SU-DHL-6 (cell line): ENCODE measurements at regions not wholly inside any gene's neighbourhood (a gene's known extent, or its start where the extent isn't known, plus 50 kb on each side); places are given as distances from the start of the nearest gene placed in this dataset.

ENCODE experiments used
- H2AFZ ChIP-seq: fragments of 200-600 bp; sonication (generic); 2 replicates; pipeline ENCODE4 v1.6.1; 2014; ENCODE audit warnings: low read depth, mild to moderate bottlenecking, moderate library complexity, mixed read lengths, antibody characterized with exemption, low read length; ENCODE audit not compliant: severe bottlenecking
- H3F3A ChIP-seq: fragments of 200-600 bp; shearing (Covaris generic); 2 replicates; pipeline ENCODE4 v1.6.0; 2016; ENCODE audit warnings: antibody characterized with exemption, mild to moderate bottlenecking; ENCODE audit not compliant: insufficient read depth
- H3K27ac ChIP-seq: fragments of 200-600 bp; sonication (generic); 2 replicates; pipeline ENCODE4 v1.5.1; 2016; ENCODE audit warnings: low read depth, mild to moderate bottlenecking, low read length, moderate library complexity, mixed read lengths
- H3K27me3 ChIP-seq: fragments of 200-600 bp; sonication (generic), shearing (Covaris generic); 2 replicates; pipeline ENCODE4 v1.6.0; 2014; ENCODE audit warnings: mild to moderate bottlenecking, low read length
- H3K36me3 ChIP-seq: fragments of 200-600 bp; sonication (generic); 2 replicates; pipeline ENCODE4 v1.6.1; 2014; ENCODE audit warnings: mild to moderate bottlenecking, low read length, mixed read lengths
- H3K4me2 ChIP-seq: fragments of 300-600, 200-600 bp; shearing (Covaris generic), sonication (generic); 2 replicates; pipeline ENCODE4 v1.6.0; 2014; ENCODE audit warnings: low read length, low read depth, mild to moderate bottlenecking; ENCODE audit not compliant: poor library complexity, severe bottlenecking
- H3K4me3 ChIP-seq: fragments of 200-600 bp; sonication (generic); 2 replicates; pipeline ENCODE4 v1.5.1; 2014; ENCODE audit warnings: antibody characterized with exemption, low read length, mild to moderate bottlenecking, mixed read lengths; ENCODE audit not compliant: insufficient read depth, poor library complexity, severe bottlenecking
- H3K79me2 ChIP-seq: fragments of 200-600 bp; sonication (generic); 2 replicates; pipeline ENCODE4 v1.6.1; 2014; ENCODE audit warnings: mild to moderate bottlenecking, low read length, moderate library complexity; ENCODE audit not compliant: insufficient read depth
- H3K9ac ChIP-seq: fragments of 200-600 bp; sonication (generic); 2 replicates; pipeline ENCODE4 v1.7.0; 2014; ENCODE audit warnings: mild to moderate bottlenecking, low read length
- H3K9me2 ChIP-seq: fragments of 200-600 bp; sonication (generic); replicated peaks from 2 replicates; pipeline ENCODE4 v1.6.1; 2014; ENCODE audit warnings: low read length; ENCODE audit not compliant: insufficient read depth
- H3K9me3 ChIP-seq: fragments of 200-600 bp; sonication (generic); 2 replicates; pipeline ENCODE4 v1.6.1; 2014; ENCODE audit warnings: low read length, mixed read lengths; ENCODE audit not compliant: insufficient read depth
- H4K20me1 ChIP-seq: fragments of 200-600 bp; sonication (generic); 2 replicates; pipeline ENCODE4 v1.6.1; 2014; ENCODE audit warnings: low read depth, mild to moderate bottlenecking, antibody characterized with exemption, low read length, moderate library complexity, mixed read lengths
- EZH2phosphoT487 ChIP-seq: fragments of 200-600 bp; sonication (generic), shearing (Covaris generic); conservative IDR thresholded peaks from 2 replicates; pipeline ENCODE4 v1.6.1; 2018; ENCODE audit warnings: mild to moderate bottlenecking, antibody characterized with exemption, low read length, moderate library complexity, mixed read lengths
- TF ChIP-seq, protein P1 (sequence below): fragments of 200-600 bp; sonication (generic); IDR thresholded peaks from one replicate; pipeline ENCODE4 v1.5.1; 2017; ENCODE audit warnings: antibody characterized with exemption, mild to moderate bottlenecking, low read length, moderate library complexity; ENCODE audit not compliant: insufficient read depth, poor library complexity, severe bottlenecking

- TF ChIP-seq, protein P1, sequence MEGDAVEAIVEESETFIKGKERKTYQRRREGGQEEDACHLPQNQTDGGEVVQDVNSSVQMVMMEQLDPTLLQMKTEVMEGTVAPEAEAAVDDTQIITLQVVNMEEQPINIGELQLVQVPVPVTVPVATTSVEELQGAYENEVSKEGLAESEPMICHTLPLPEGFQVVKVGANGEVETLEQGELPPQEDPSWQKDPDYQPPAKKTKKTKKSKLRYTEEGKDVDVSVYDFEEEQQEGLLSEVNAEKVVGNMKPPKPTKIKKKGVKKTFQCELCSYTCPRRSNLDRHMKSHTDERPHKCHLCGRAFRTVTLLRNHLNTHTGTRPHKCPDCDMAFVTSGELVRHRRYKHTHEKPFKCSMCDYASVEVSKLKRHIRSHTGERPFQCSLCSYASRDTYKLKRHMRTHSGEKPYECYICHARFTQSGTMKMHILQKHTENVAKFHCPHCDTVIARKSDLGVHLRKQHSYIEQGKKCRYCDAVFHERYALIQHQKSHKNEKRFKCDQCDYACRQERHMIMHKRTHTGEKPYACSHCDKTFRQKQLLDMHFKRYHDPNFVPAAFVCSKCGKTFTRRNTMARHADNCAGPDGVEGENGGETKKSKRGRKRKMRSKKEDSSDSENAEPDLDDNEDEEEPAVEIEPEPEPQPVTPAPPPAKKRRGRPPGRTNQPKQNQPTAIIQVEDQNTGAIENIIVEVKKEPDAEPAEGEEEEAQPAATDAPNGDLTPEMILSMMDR, result peak; percentile 85
- TF ChIP-seq EZH2phosphoT487, result no peak
- H3K4me2 ChIP-seq, result no peak overlapping the region
- H4K20me1 ChIP-seq, result no peaks in the 10 kb centered on the region
- H2AFZ ChIP-seq, result peak overlapping the region; percentile 21
- H3K27me3 ChIP-seq, result no peaks in the 10 kb centered on the region
- no peaks in the 10 kb centered on the region for H3K79me2 ChIP-seq
- no peak overlapping the region for H3K27ac ChIP-seq
- H3K9me3 ChIP-seq, result no peaks in the 10 kb centered on the region
- no peaks in the 10 kb centered on the region for H3K9me2 ChIP-seq
- H3K36me3 ChIP-seq, result no peaks in the 10 kb centered on the region
- H3K9ac ChIP-seq, result no peak overlapping the region
- H3F3A ChIP-seq, result peaks cover 14% of the 10 kb centered on the region
- no peak overlapping the region for H3K4me3 ChIP-seq
These were observed 440.1 kb upstream of the ADAMTS16 start for GRCh38 chr5:4700069-4700468.

DNA sequence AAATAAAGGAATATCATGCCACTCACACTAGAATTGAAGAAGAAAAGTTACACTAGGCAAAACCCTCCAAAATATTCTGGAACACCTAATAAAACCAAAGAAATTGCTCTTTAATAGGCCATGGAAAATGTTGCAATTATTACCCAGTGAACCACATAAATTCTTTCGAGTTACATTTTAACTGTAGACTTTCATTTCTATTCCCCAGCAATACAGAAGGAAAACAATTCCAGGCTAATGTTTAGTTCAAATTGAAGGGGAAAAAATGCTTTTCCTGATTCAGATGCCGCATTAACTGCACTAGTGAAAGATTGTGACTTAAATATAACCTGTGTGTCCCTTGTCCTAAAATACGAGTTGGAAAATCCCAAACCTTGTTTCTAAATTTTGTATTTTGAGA lies 439.3 kb upstream of the ADAMTS16 start:
- Histone ChIP-seq H3F3A (peaks cover 14% of the 10 kb centered on the region), H2AFZ (peak overlapping the region; percentile 55), H3K79me2 (no peaks in the 10 kb centered on the region), H3K9ac (peak overlapping the region; percentile 17), H4K20me1 (no peaks in the 10 kb centered on the region), H3K4me2 (peak overlapping the region; percentile 68), H3K4me3 (no peak overlapping the region), H3K9me2 (no peaks in the 10 kb centered on the region), H3K9me3 (no peaks in the 10 kb centered on the region), H3K27ac (peak overlapping the region; percentile 89), H3K36me3 (no peaks in the 10 kb centered on the region), H3K27me3 (no peaks in the 10 kb centered on the region)
- no peak for TF ChIP-seq EZH2phosphoT487
- TF ChIP-seq, protein P1, result no peak

DNA sequence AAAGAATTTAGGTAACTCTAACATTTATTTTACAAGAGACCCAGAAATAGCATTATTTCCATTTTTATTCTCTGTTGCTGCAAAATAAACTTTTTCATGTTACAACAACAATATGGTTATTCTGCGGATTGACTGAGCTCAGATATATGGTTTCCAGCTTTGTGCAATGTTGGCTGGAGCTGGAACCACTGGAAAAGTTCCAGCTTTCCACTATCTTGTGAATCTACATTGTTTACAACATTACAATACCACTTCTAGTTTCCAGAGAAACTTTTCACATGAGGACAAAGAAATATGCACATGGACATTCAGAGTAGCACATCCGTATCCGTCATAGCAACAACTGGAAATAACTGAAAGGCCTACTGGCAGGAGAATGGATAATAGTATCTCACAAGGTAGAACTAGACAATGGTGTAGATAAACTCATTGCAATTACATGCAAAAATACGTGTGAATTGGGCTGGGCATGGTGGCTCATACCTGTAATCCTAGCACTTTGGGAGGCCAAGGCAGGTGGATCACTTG lies 436.1 kb upstream of the ADAMTS16 start:
- peaks cover 14% of the 10 kb centered on the region for H3F3A ChIP-seq
- no peaks in the 10 kb centered on the region for H4K20me1 ChIP-seq
- no peak overlapping the region for H3K9ac ChIP-seq
- no peaks in the 10 kb centered on the region for H3K27me3 ChIP-seq
- H3K4me3 ChIP-seq, result no peak overlapping the region
- no peaks in the 10 kb centered on the region for H3K36me3 ChIP-seq
- H2AFZ ChIP-seq, result no peak overlapping the region
- no peaks in the 10 kb centered on the region for H3K9me2 ChIP-seq
- H3K9me3 ChIP-seq, result no peaks in the 10 kb centered on the region
- no peaks in the 10 kb centered on the region for H3K79me2 ChIP-seq
- peak overlapping the region; percentile 89; the same call in 1 of the 2 replicates for H3K27ac ChIP-seq
- TF ChIP-seq, protein P1, result no peak
- no peak for TF ChIP-seq EZH2phosphoT487
- no peak overlapping the region for H3K4me2 ChIP-seq
